SK-N-SH (cell line): ENCODE measurements at regions not wholly inside any gene's neighbourhood (a gene's known extent, or its start where the extent isn't known, plus 50 kb on each side); places are given as distances from the start of the nearest gene placed in this dataset.

Source experiments
- CTCF ChIA-PET: fragments of 300-600, 350-600 bp; formaldehyde crosslinking; extraction: SDS; loops from one replicate; lab custom pipeline; 2021; lab: Yijun Ruan, JAX
- POLR2A ChIA-PET: fragments of 350-600 bp; sonication (Branson Sonifier 250); formaldehyde crosslinking; extraction: SDS; loops from one replicate; lab custom pipeline; 2020; ENCODE audit warnings: antibody characterized with exemption, inconsistent platforms; lab: Yijun Ruan, JAX
- DNase-seq: peaks from one replicate; pipeline ENCODE4 v3.0.0; 2012
- H2AFZ ChIP-seq: fragments of 200-600 bp; sonication (generic); 2 replicates; pipeline ENCODE4 v1.8.1; 2016; ENCODE audit warnings: antibody characterized with exemption, mild to moderate bottlenecking, low read depth
- H3F3A ChIP-seq: fragments of 200-600 bp; sonication (generic); replicated peaks from 2 replicates; pipeline ENCODE3; 2016; ENCODE audit warnings: antibody characterized with exemption, mild to moderate bottlenecking; ENCODE audit not compliant: insufficient read depth
- H3K27ac ChIP-seq, 2 experiments: fragments of 200-500 bp in 1 of 2; fragments of 200-600 bp in 1 of 2; sonication (Bioruptor generic) in 1 of 2; sonication (generic), shearing (Covaris generic) in 1 of 2; 2 replicates each; pipeline versions ENCODE4 v1.5.1 to v1.6.1; 2014 to 2016; ENCODE audit warnings: low read depth in 2 of 2, inconsistent platforms in 1 of 2, low read length in 1 of 2, mild to moderate bottlenecking in 1 of 2, mixed read lengths in 1 of 2
- H3K27me3 ChIP-seq: fragments of 200-600 bp; sonication (generic), shearing (Covaris generic); 2 replicates; pipeline ENCODE4 v1.6.1; 2016; ENCODE audit warnings: mixed run types; ENCODE audit not compliant: insufficient read depth
- H3K36me3 ChIP-seq, 2 experiments: fragments of 200-500 bp in 1 of 2; fragments of 200-600 bp in 1 of 2; sonication (Bioruptor generic) in 1 of 2; sonication (generic) in 1 of 2; replicated peaks in 1 of 2; 2 replicates each; pipeline versions ENCODE3 to v1.5.1; 2014 to 2016; ENCODE audit warnings: low read length in 1 of 2, mild to moderate bottlenecking in 1 of 2; ENCODE audit not compliant: insufficient read depth in 2 of 2, control insufficient read depth in 1 of 2
- H3K4me1 ChIP-seq, 2 experiments: fragments of 200-500 bp in 1 of 2; fragments of 200-600 bp in 1 of 2; sonication (Bioruptor generic) in 1 of 2; sonication (generic), shearing (Covaris generic) in 1 of 2; 2 replicates each; pipeline versions ENCODE4 v1.5.1 to v1.6.1; 2014 to 2016; ENCODE audit warnings: low read depth in 1 of 2, low read length in 1 of 2, mixed run types in 1 of 2; ENCODE audit not compliant: insufficient read depth in 2 of 2, control insufficient read depth in 1 of 2
- H3K4me2 ChIP-seq: fragments of 200-600 bp; sonication (generic), shearing (Covaris generic); 2 replicates; pipeline ENCODE4 v1.6.1; 2017; ENCODE audit warnings: mixed run types
- H3K4me3 ChIP-seq, 2 experiments: fragments of 200-500 bp in 1 of 2; fragments of 200-600 bp in 1 of 2; sonication (Bioruptor generic) in 1 of 2; sonication (generic), shearing (Covaris generic) in 1 of 2; 2 replicates each; pipeline versions ENCODE4 v1.5.1 to v1.8.1; 2014 to 2016; ENCODE audit warnings: low read depth in 2 of 2, inconsistent platforms in 1 of 2, low read length in 1 of 2, mild to moderate bottlenecking in 1 of 2, mixed read lengths in 1 of 2, moderate library complexity in 1 of 2
- H3K79me2 ChIP-seq: fragments of 200-600 bp; sonication (generic); 2 replicates; pipeline ENCODE4 v1.8.1; 2017; ENCODE audit warnings: mild to moderate bottlenecking; ENCODE audit not compliant: insufficient read depth
- H3K9ac ChIP-seq: fragments of 200-600 bp; sonication (generic); 2 replicates; pipeline ENCODE4 v1.6.1; 2017; ENCODE audit warnings: mixed run types
- H3K9me2 ChIP-seq: fragments of 200-600 bp; sonication (generic); 2 replicates; pipeline ENCODE4 v1.6.1; 2017; ENCODE audit warnings: mixed run types
- H3K9me3 ChIP-seq: fragments of 200-600 bp; sonication (generic); 2 replicates; pipeline ENCODE4 v1.6.1; 2017; ENCODE audit warnings: mixed run types, mild to moderate bottlenecking, moderate library complexity
- H4K20me1 ChIP-seq: fragments of 200-600 bp; sonication (generic); 2 replicates; pipeline ENCODE4 v1.6.1; 2017; ENCODE audit warnings: mild to moderate bottlenecking, mixed run types; ENCODE audit not compliant: insufficient read depth
- EP300 ChIP-seq, 2 experiments: IDR thresholded peaks; 2 replicates each; pipeline versions ENCODE4 v1.4.0 to v1.6.1; 2012; ENCODE audit warnings: borderline replicate concordance in 1 of 2, low read depth in 1 of 2, low read length in 1 of 2
- FOSL2 ChIP-seq: IDR thresholded peaks from 2 replicates; pipeline ENCODE4 v1.4.0; 2012; ENCODE audit warnings: low read depth, mild to moderate bottlenecking, moderate library complexity, borderline replicate concordance
- FOXJ3 ChIP-seq: sonication (generic); formaldehyde crosslinking; IDR thresholded peaks from 2 replicates; pipeline ENCODE4 v1.5.1; 2020; ENCODE audit warnings: mild to moderate bottlenecking, missing genetic modification reagents
- FOXM1 ChIP-seq: IDR thresholded peaks from 2 replicates; pipeline ENCODE4 v1.4.0; 2012; ENCODE audit warnings: low read depth, mild to moderate bottlenecking
- MXI1 ChIP-seq: IDR thresholded peaks from 2 replicates; pipeline ENCODE4 v1.6.1; 2012; ENCODE audit warnings: mild to moderate bottlenecking, low read depth, low read length, improper control_type of control experiment
- RAD21 ChIP-seq: IDR thresholded peaks from 2 replicates; pipeline ENCODE4 v1.6.1; 2012; ENCODE audit warnings: mild to moderate bottlenecking, low read length
- RCOR1 ChIP-seq: fragments of 150-350 bp; IDR thresholded peaks from 2 replicates; pipeline ENCODE4 v1.6.1; 2017; ENCODE audit warnings: antibody characterized with exemption, low read length
- SIN3A ChIP-seq: IDR thresholded peaks from 2 replicates; pipeline ENCODE4 v1.6.1; 2012; ENCODE audit warnings: low read depth, mild to moderate bottlenecking, low read length, moderate library complexity, borderline replicate concordance
- TCF12 ChIP-seq: IDR thresholded peaks from 2 replicates; pipeline ENCODE4 v1.4.0; 2012
- TEAD4 ChIP-seq: IDR thresholded peaks from 2 replicates; pipeline ENCODE4 v1.4.0; 2012; ENCODE audit warnings: mild to moderate bottlenecking, borderline replicate concordance; ENCODE audit not compliant: insufficient read depth
- YY1 ChIP-seq: IDR thresholded peaks from 2 replicates; pipeline ENCODE4 v1.4.0; 2012; ENCODE audit warnings: low read depth, mild to moderate bottlenecking
- WGBS: methylation state at CpG from one replicate; pipeline ENCODE4 v1.1.6; 2017; ENCODE audit warnings: low lambda C conversion rate; 5-methylcytosine and 5-hydroxymethylcytosine counted together
- TF ChIP-seq, protein P1 (sequence below): IDR thresholded peaks from 2 replicates; pipeline ENCODE4 v1.4.0; 2012; ENCODE audit warnings: low read depth, borderline replicate concordance
- TF ChIP-seq, protein P2 (sequence below): IDR thresholded peaks from 2 replicates; pipeline ENCODE4 v1.4.0; 2012; ENCODE audit warnings: low read depth, borderline replicate concordance
- TF ChIP-seq, protein P3 (sequence below): fragments of 200-600 bp; sonication (generic); IDR thresholded peaks from 2 replicates; pipeline ENCODE4 v1.6.1; 2017; ENCODE audit warnings: antibody characterized with exemption, mild to moderate bottlenecking, moderate library complexity

DNA sequence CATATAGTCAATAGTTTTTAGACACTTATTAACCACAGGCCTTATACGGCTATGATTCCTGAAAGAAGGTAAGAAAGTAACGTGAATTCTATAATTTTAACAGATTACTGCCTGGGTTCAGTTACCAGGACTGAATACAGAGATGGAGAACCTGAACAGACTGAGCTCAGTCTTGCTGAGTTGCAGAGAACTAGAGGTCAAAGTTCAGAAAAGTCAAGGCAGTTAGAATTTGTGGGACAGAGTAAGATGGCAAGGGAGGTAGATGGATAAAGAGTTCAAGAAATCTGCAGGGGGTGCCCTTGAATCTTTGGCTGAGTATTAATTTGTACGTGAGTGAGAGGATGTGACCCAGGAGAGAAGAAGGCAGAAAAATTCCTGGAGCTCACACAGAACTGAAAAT is 320.1 kb upstream of the MAF start:
- Histone ChIP-seq H3K4me2 (no peak overlapping the region), H3K79me2 (no peaks in the 10 kb centered on the region), H3K9me3 (no peaks in the 10 kb centered on the region), H3K9me2 (no peaks in the 10 kb centered on the region), H3K4me1 (no peaks in the 10 kb centered on the region), H3F3A (no peaks in the 10 kb centered on the region), H4K20me1 (no peaks in the 10 kb centered on the region), H3K36me3 (no peaks in the 10 kb centered on the region), H3K4me3 (no peak overlapping the region), H2AFZ (no peak overlapping the region), H3K27me3 (no peaks in the 10 kb centered on the region), H3K9ac (no peak overlapping the region), H3K27ac (no peak overlapping the region)
- no peak for TF ChIP-seq MXI1
- ChIA-PET POLR2A (no interaction called here), CTCF (no interaction called here)
- 41% methylated on average over 3 of the region's 3 CpGs for WGBS
- no peak for DNase-seq

DNA sequence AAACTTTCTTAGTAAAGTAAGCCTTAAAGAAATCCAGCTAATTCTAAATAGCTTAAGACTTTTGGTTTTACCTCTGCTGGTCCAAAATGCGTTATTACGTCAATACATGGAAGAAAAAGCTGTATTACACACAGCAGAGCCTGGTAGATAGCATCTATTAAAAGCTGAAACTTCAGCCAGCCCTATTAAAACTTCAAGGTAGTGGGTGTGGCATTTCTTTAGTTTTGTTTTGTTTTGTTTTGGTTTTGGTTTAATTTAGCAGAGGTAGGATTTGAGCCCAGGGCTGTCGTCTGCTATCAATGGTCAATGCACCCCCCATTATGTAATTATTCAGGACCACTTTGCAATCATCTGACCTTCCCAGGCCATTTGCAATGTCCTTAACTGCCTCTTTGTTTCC is 318.4 kb upstream of the MAF start:
- no peak for TF ChIP-seq TEAD4
- TF ChIP-seq, protein P1, sequence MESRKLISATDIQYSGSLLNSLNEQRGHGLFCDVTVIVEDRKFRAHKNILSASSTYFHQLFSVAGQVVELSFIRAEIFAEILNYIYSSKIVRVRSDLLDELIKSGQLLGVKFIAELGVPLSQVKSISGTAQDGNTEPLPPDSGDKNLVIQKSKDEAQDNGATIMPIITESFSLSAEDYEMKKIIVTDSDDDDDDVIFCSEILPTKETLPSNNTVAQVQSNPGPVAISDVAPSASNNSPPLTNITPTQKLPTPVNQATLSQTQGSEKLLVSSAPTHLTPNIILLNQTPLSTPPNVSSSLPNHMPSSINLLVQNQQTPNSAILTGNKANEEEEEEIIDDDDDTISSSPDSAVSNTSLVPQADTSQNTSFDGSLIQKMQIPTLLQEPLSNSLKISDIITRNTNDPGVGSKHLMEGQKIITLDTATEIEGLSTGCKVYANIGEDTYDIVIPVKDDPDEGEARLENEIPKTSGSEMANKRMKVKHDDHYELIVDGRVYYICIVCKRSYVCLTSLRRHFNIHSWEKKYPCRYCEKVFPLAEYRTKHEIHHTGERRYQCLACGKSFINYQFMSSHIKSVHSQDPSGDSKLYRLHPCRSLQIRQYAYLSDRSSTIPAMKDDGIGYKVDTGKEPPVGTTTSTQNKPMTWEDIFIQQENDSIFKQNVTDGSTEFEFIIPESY, result no peak
- TF ChIP-seq YY1, result no peak
- TF ChIP-seq, protein P2, sequence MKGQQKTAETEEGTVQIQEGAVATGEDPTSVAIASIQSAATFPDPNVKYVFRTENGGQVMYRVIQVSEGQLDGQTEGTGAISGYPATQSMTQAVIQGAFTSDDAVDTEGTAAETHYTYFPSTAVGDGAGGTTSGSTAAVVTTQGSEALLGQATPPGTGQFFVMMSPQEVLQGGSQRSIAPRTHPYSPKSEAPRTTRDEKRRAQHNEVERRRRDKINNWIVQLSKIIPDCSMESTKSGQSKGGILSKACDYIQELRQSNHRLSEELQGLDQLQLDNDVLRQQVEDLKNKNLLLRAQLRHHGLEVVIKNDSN, result no peak
- no peak for TF ChIP-seq FOXJ3 (CRISPR knock-in tag)
- TF ChIP-seq FOSL2, result no peak
- TF ChIP-seq, protein P3, sequence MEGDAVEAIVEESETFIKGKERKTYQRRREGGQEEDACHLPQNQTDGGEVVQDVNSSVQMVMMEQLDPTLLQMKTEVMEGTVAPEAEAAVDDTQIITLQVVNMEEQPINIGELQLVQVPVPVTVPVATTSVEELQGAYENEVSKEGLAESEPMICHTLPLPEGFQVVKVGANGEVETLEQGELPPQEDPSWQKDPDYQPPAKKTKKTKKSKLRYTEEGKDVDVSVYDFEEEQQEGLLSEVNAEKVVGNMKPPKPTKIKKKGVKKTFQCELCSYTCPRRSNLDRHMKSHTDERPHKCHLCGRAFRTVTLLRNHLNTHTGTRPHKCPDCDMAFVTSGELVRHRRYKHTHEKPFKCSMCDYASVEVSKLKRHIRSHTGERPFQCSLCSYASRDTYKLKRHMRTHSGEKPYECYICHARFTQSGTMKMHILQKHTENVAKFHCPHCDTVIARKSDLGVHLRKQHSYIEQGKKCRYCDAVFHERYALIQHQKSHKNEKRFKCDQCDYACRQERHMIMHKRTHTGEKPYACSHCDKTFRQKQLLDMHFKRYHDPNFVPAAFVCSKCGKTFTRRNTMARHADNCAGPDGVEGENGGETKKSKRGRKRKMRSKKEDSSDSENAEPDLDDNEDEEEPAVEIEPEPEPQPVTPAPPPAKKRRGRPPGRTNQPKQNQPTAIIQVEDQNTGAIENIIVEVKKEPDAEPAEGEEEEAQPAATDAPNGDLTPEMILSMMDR, result no peak
- TF ChIP-seq RCOR1, result no peak
- no peak for TF ChIP-seq EP300 (IDR thresholded peaks at IDR 0.05; ENCODE audit: borderline replicate concordance in 1 of 2, low read depth in 1 of 2, low read length in 1 of 2)
- TF ChIP-seq TCF12, result no peak
- TF ChIP-seq RAD21, result no peak
- TF ChIP-seq SIN3A, result no peak
- TF ChIP-seq FOXM1, result no peak
- TF ChIP-seq, all 33 proteins: peak for 0
- DNase-seq, result no peak
- Histone ChIP-seq H3K9ac (no peak overlapping the region), H3K4me1 (no peaks in the 10 kb centered on the region; a peak in 1 of 4 replicates), H3K36me3 (no peaks in the 10 kb centered on the region), H3K27ac (no peak overlapping the region), H4K20me1 (no peaks in the 10 kb centered on the region), H3K9me2 (no peaks in the 10 kb centered on the region), H3K4me3 (no peak overlapping the region), H2AFZ (no peak overlapping the region), H3K79me2 (no peaks in the 10 kb centered on the region), H3K9me3 (no peaks in the 10 kb centered on the region), H3F3A (no peaks in the 10 kb centered on the region), H3K27me3 (no peaks in the 10 kb centered on the region), H3K4me2 (no peak overlapping the region)
- ChIA-PET POLR2A (no interaction called here), CTCF (no interaction called here)
- 39% methylated on average over 3 of the region's 3 CpGs for WGBS
